Renal cortical epithelial cell (primary cell): ENCODE measurements at regions not wholly inside any gene's neighbourhood (a gene's known extent, or its start where the extent isn't known, plus 50 kb on each side); places are given as distances from the start of the nearest gene placed in this dataset.

Experiments used
- DNase-seq: peaks from one replicate; pipeline ENCODE4 v3.0.0-alpha.2; 2011; ENCODE audit warnings: low read depth

GRCh38 chr20:11281768-11282167 lies 608.0 kb upstream of the JAG1 start:
- no peak for DNase-seq

DNA sequence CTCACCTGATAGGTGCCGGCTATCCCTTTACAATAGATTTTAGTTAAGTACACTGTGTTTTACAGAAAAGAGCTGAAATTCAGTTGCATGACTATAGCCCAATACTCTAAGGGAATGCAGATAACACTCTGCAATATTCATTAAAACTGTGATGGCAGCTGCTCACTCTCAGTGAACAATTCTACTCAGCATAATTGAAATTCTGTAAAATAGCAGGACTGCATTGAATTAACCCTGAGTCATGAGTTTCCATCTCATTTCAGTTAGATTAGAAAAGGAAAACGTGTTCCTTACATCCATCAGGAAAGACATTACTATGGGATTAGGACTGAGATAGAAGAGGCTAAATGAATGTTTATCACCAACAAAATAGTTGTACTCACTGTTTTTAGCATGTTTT lies 613.3 kb upstream of the JAG1 start:
- DNase-seq, result no peak

DNA sequence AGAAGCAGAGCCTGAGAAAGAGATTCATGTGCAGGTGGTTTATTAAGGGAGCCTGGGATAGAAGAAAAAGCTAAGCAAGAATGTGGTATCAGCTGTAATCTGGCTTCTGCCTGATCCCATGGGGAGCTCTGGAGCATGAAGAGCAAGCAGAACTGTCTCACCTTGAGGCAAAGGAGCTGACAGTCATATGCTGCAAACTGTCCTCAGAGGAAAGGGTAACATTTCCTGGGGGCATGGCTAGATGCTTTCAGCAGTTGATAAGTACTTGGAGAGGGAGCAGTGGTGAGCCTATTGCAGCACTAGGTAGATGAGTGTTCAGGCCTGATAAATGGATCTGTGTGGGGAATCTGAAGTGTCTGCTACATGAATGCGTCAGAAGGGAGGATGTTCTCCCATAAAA lies 621.5 kb upstream of the BTBD3 start:
- DNase-seq, result no peak

GRCh38 chr20:11296951-11297350 lies 620.7 kb upstream of the BTBD3 start:
- DNase-seq, result peak; percentile 43

DNA sequence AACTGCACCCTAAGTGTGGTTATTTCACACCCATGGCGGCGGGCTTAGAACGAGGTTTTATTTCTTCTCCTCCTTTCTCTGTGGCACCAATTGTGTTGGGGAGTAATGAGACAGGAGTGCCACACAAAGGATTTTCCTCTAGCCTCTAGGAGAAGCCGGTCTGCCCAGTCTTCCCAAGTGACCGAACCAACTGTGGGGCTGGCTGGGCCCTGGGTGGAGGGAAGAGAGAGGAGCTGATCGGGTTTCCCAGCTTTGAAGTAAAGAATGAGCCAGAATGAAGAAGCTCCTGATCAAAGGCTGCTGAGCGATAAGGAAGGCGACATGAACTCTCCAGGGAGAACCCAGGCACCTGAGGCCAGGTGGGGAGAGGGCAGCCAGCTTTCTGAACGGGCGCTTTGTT lies 616.0 kb upstream of the BTBD3 start:
- DNase-seq, result no peak

DNA sequence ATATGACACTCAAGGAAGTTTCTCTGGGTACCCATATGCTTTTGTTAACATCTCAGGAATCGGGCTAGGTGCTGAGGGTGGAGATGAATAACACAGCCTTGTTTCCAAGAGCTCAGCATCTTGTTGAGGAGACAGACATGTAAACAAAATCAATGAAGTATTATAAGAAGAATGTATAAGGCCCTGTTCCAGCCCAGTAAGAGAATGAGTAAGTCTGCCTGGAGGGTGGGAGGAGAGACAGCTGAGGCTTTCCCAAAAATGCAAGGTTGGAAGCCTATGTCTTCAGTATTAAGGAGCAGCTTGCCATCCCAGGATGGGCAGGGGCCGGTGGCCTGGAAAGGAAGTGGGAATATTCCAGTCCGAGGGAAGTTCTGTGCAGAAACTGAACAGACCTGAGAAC lies 615.3 kb upstream of the BTBD3 start:
- DNase-seq, result no peak

DNA sequence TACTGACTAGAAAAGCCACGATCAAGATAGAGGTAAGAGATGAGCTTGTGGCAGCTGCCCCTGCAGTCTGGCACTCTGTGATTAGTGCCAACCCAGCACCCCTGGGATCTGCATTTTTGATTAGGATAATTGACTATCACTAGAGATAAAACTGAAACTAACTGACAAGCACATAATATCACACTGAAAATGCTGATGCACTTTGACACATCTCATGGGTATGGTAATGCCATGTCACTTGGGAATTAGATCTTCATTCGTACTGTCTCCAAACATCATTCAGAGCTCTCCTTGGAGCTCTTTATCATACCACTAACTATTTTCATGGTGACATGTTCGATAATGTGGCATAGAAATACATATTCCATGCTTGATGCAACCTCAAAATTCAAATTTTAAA lies 612.9 kb upstream of the BTBD3 start:
- no peak for DNase-seq

GRCh38 chr20:11305406-11305805 lies 612.3 kb upstream of the BTBD3 start:
- DNase-seq, result peak; percentile 78

DNA sequence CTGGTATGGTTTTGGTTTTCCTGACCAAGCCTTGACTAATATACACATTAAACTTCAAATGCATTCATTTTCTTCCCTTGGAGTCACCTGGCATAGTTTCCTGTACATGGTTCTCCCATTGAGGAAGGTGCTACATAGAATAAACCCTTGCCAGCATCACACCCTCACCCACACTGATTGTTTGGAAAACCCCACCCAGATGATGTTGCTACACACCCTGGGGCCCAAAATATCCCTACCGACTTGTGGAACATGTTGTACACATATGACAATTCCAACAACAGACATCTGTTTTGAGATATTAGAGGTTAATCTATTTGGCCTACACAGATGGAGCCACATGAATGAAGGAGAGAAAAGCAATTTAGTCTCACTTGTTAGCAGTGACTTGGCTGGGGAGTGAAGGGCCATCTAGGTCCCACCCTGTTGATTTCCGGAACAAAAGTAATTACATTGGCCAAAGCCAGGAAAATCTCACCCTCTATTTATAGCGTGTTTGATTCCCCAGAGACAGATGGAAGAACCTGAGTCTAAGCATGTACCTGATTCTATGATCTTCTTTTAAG lies 606.0 kb upstream of the BTBD3 start:
- no peak for DNase-seq

DNA sequence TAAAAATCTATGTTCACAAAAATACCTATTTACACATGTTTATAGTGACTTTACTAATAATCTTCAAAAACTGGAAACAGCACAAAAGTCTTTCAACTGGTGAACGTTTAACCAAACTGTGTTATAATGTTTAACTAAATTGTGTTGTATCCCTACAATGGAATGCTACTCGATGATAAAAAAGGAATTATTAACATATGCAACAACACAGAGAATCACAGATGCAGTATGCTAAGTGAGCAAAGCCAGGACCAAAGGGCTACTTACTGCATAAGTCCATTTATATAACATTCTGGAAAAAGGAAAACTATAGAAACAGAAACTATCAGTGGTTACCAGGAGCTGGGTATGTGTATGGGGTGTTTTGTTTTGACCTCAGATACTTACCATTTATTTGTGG lies 602.2 kb upstream of the BTBD3 start:
- DNase-seq, result peak; percentile 84

- no peak for DNase-seq
Measured at GRCh38 chr20:11316244-11316643, 601.4 kb upstream of the BTBD3 start.

- no peak for DNase-seq
Measured at GRCh38 chr20:11320033-11320432, 597.7 kb upstream of the BTBD3 start.

DNA sequence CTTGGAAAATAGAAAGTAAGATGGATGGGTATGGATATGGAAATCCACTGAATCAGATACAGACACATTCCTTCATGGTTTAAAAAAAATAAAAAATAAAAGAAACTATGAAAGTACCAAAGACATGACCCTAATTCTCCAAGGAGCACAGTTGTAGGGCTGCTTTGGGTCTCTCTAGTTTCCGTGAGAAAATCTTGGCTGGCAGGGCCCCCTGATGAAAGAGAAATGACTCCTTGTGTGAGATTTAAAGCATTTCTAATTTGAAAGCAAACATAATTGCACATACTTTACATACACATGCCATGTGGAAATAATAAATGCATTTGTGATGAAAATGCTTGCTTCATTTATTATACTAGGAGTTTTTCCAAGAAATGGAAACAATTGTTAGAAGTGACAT lies 593.9 kb upstream of the BTBD3 start:
- DNase-seq, result no peak

GRCh38 chr20:11324990-11325389 lies 592.7 kb upstream of the BTBD3 start:
- peak; percentile 30 for DNase-seq

DNA sequence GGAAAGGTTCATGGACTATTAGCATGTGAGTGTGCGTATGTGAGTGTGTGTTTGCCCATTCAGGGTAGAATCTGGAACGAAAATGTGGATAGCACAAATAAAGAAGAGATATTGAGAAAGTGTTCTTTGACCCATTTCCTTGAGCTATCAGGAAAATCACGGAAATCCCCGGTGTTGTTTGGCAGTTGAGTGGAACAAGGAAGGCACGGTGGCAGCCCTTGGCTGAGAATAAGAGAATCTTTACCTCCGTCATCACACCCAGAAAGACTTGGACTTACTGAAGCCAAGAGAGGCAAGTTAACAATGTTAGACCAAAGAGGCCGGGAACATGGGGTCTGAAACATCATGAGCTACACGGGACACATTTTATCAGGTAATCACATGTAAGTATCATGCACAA lies 588.9 kb upstream of the BTBD3 start:
- DNase-seq, result no peak

GRCh38 chr20:11329271-11329670 lies 588.4 kb upstream of the BTBD3 start:
- DNase-seq, result peak; percentile 69

DNA sequence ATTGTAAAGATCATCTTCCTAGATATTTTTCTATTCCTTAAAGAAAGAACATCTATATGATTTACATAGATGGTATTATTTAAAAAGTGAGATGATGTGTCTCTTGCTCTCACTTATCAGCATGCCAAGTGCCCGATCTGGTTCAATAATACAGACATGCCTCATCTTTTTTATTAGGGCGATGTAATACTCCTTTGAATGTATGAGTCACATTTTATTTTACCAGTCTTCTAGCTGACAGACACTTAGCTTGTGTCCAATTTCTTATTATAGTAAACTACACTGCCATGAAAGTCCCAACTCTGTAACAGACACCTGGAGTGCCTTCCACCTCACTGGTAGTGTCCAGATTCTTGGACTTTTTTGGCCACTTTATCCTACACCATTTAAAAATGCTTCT lies 586.6 kb upstream of the BTBD3 start:
- no peak for DNase-seq

DNA sequence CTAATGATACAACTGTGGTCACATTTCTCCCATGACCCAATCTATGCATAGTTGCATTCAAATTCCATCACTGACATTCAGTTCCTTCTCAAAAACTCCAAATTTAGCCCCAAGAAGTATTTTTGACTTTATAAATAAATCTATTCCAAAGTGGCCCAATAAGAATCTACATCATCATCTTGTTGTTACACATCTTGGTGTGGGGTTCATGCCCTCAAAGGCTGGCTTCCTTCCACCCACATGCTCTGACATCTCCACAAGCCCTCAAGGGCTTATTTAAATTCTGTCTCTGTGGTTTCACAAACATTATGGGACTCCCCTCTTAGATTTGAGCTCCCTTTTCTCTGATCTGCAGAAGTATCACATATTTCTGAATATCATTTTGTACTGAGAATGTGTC lies 585.3 kb upstream of the BTBD3 start:
- peak; percentile 23 for DNase-seq

DNA sequence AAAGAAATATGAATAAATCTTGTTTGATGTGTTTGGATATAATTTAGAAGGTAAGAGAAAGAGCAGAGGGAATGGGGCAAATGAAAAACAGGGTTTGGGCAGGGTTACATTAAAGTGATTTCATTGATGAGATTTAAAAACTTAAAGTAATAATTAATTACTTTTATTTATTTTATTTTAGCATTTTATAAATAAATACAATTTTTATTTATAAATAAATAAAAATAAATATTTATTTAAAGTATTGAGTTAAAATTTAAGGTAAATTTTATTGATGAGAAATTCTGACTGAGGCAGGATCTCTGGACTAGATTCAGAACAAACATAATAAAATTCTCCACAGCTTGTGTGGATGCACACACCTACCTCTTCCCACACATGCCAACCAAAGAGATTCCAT lies 584.1 kb upstream of the BTBD3 start:
- DNase-seq, result no peak

DNA sequence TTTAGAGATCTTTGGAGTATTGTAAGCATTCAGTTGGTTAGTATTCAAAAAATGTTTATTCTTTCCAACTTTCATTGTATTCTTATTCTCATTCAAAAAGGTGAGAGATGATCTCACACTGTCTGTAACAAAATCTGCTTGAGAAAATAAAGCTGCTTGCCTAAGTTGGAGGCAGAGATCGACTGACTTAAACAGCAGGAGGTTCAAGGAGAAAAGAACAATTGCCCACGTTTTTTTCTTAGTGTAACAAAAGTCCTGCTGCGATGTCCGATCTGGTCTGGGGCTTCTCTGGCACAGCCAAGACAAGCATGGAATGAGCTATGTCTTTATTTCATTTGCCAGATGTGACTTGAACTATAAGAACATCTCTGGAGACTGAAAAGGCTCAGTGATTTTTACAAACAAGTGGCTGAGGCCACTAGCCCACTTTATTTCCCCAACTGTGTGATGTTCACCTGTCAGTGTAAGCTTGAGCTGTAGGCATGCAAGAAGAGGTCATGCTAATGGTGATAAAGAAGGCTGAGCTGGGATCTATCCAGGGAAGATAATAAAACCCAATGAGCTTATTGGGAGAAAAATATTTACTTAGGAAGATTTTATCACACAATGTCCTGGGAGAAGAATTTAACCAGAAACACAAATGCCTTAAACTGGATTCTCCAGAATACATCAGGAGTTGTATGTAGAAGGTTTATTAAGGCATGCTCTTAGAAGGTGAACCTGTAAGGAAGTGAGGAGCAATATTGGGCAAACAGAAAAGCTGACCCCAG lies 580.1 kb upstream of the BTBD3 start:
- no peak for DNase-seq

DNA sequence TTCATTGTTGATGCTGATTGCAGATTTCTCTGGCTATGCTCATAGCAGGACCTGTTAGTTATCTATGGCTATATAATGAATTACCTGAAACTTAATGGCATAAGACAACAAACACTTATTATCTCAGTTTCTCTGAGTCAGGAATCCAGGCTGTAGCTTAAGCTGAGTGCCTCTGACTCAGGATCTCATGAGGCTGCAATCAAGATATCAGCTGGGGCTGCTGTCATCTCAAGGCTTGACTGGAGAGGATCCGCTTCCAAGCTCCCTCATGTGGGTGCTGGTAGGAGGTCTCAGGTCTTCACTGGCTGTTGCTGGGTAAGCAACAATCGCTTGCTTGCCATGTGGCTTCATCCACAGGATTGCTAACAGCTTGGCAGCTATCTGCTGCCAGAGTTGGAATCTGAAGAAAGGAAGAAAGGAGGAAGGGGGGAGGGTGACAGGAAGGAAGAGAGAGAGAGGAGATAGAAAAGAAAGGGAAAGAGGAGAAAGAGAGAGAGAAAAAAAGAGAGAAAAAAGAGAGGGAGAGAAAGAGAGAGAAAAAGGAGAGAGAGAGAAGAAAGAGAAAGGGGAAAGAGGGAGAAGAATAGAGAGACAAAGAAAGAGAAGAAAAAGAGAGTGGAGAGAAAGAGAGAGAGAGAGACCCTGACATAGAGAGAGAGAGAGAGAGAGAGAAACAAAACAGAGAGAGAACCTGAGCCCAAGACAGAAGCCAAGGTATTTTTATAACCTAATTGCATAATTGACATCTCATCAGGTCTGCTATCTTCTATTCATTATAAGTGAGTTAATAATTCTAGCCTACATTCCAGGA lies 579.0 kb upstream of the BTBD3 start:
- peak; percentile 52 for DNase-seq

DNA sequence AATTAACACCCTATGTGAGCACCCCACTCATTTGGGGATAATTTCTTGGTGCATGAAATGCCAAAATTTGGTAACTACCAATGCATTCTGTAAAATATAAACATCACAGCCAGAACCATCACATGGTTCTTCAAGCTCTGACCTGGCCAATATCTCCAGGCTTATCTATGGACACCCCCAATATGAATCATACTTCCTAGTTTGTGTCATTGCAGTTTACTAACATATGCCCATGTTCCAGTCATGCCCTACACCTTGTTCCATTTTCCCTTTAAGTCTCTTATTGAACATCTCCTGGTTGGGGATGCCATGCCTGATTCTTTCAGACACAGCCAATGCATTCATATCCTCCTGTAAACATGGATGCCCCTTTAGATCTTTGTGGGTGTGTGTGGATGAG lies 572.8 kb upstream of the BTBD3 start:
- DNase-seq, result no peak

- DNase-seq, result no peak
Measured at GRCh38 chr20:11347738-11348137, 570.0 kb upstream of the BTBD3 start.
